ENCODE measurements at regions not wholly inside any gene's neighbourhood (a gene's known extent, or its start where the extent isn't known, plus 50 kb on each side); places are given as distances from the start of the nearest gene placed in this dataset.

- Histone ChIP-seq H3K9ac (ENCODE audit: low read length) (no peak overlapping the region), H3K79me2 (replicated peaks; ENCODE audit: insufficient read depth, low read length) (no peaks in the 10 kb centered on the region), H3K27me3 (ENCODE audit: insufficient read depth, low read depth, low read length) (no peaks in the 10 kb centered on the region), H3K4me3 (ENCODE audit: low read length) (no peak overlapping the region), H3F3A (ENCODE audit: insufficient read depth, low read length, poor library complexity, severe bottlenecking) (no peaks in the 10 kb centered on the region), H3K9me3 (ENCODE audit: low read length) (no peaks in the 10 kb centered on the region), H4K20me1 (ENCODE audit: insufficient read depth) (no peaks in the 10 kb centered on the region), H3K36me3 (ENCODE audit: insufficient read depth, low read length) (no peaks in the 10 kb centered on the region), H3K9me2 (ENCODE audit: insufficient read depth, low read length) (no peaks in the 10 kb centered on the region), H3K4me2 (ENCODE audit: low read length) (no peak overlapping the region), H3K27ac (ENCODE audit: low read length) (no peak overlapping the region), H2AFZ (ENCODE audit: low read depth, low read length) (no peak overlapping the region)
- TF ChIP-seq POLR2AphosphoS5 (IDR thresholded peaks at IDR 0.05) = no peak
These were observed 97.0 kb upstream of the FGGY start for GRCh38 chr1:59199719-59200376.

- Histone ChIP-seq H3K4me3 (ENCODE audit: low read length) (no peak overlapping the region), H3K79me2 (replicated peaks; ENCODE audit: insufficient read depth, low read length) (no peaks in the 10 kb centered on the region), H3K27ac (ENCODE audit: low read length) (no peak overlapping the region), H2AFZ (ENCODE audit: low read depth, low read length) (no peak overlapping the region), H3F3A (ENCODE audit: insufficient read depth, low read length, poor library complexity, severe bottlenecking) (no peaks in the 10 kb centered on the region), H3K9ac (ENCODE audit: low read length) (no peak overlapping the region), H3K4me2 (ENCODE audit: low read length) (no peak overlapping the region), H3K27me3 (ENCODE audit: insufficient read depth, low read depth, low read length) (no peaks in the 10 kb centered on the region), H3K9me2 (ENCODE audit: insufficient read depth, low read length) (no peaks in the 10 kb centered on the region), H3K36me3 (ENCODE audit: insufficient read depth, low read length) (no peaks in the 10 kb centered on the region), H3K9me3 (ENCODE audit: low read length) (no peaks in the 10 kb centered on the region), H4K20me1 (ENCODE audit: insufficient read depth) (no peaks in the 10 kb centered on the region)
- TF ChIP-seq EZH2 (IDR thresholded peaks at IDR 0.05; ENCODE audit: borderline replicate concordance, insufficient read depth, low read length, poor library complexity, severe bottlenecking) (no peak), MXI1 (conservative IDR thresholded peaks at IDR 0.05; ENCODE audit: poor library complexity, severe bottlenecking) (no peak), CTCF (IDR thresholded peaks at IDR 0.05; ENCODE audit: poor library complexity, severe bottlenecking) (no peak), EP300 (conservative IDR thresholded peaks at IDR 0.05; ENCODE audit: poor library complexity, severe bottlenecking) (no peak), SMC3 (conservative IDR thresholded peaks at IDR 0.05; ENCODE audit: poor library complexity) (no peak), TAF1 (IDR thresholded peaks at IDR 0.05; ENCODE audit: low read depth) (no peak), POLR2AphosphoS5 (IDR thresholded peaks at IDR 0.05) (no peak)
These were observed 95.6 kb upstream of the FGGY start for GRCh38 chr1:59201341-59201740.

GRCh38 chr1:59202455-59202854 lies 94.4 kb upstream of the FGGY start:
- Histone ChIP-seq H3K9ac (ENCODE audit: low read length) (no peak overlapping the region), H3K4me3 (ENCODE audit: low read length) (no peak overlapping the region), H3K79me2 (replicated peaks; ENCODE audit: insufficient read depth, low read length) (no peaks in the 10 kb centered on the region), H3K27ac (ENCODE audit: low read length) (no peak overlapping the region), H3K36me3 (ENCODE audit: insufficient read depth, low read length) (no peaks in the 10 kb centered on the region), H3F3A (ENCODE audit: insufficient read depth, low read length, poor library complexity, severe bottlenecking) (no peaks in the 10 kb centered on the region), H2AFZ (ENCODE audit: low read depth, low read length) (no peak overlapping the region), H3K4me2 (ENCODE audit: low read length) (no peak overlapping the region), H4K20me1 (ENCODE audit: insufficient read depth) (no peaks in the 10 kb centered on the region), H3K9me3 (ENCODE audit: low read length) (no peaks in the 10 kb centered on the region), H3K9me2 (ENCODE audit: insufficient read depth, low read length) (no peaks in the 10 kb centered on the region), H3K27me3 (ENCODE audit: insufficient read depth, low read depth, low read length) (no peaks in the 10 kb centered on the region)
- TF ChIP-seq SMC3 (conservative IDR thresholded peaks at IDR 0.05; ENCODE audit: poor library complexity) (no peak), MXI1 (conservative IDR thresholded peaks at IDR 0.05; ENCODE audit: poor library complexity, severe bottlenecking) (no peak), REST (IDR thresholded peaks at IDR 0.05; ENCODE audit: borderline replicate concordance) (no peak), CTCF (IDR thresholded peaks at IDR 0.05; ENCODE audit: poor library complexity, severe bottlenecking) (no peak), EP300 (conservative IDR thresholded peaks at IDR 0.05; ENCODE audit: poor library complexity, severe bottlenecking) (no peak)
